HG03460 (cell line): ENCODE measurements at regions not wholly inside any gene's neighbourhood (a gene's known extent, or its start where the extent isn't known, plus 50 kb on each side); places are given as distances from the start of the nearest gene placed in this dataset.
"Not testable (repeated sequence)": the region's sequence is repeated elsewhere in the genome, so short reads cannot be mapped to it uniquely, and the experiment has no call there.

Experiments
- ATAC-seq: cut with Tn5 transposase; IDR thresholded peaks from one replicate; pipeline ENCODE4 v1.9.1; 2021; ENCODE audit not compliant: unreplicated experiment

DNA sequence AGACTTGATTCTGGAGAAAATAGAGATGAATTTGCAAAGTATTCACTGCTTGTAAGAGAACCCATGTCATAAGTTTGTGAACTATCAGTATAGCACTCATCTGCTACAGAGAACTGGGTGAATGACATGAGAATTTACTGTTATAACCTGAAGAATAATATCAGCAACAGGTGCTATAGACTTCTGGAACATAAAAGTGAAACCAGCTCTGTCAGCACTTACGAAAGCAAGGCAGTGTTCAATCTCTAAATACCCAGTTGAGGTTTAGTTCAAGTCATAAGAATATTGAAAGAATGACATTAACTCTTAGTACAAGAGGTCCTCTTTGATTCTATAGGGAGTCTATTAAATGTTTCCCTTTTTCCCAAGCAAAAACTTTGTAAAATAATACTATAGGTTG lies 232.9 kb upstream of the ANKRD50 start:
- ATAC-seq, result no peak

DNA sequence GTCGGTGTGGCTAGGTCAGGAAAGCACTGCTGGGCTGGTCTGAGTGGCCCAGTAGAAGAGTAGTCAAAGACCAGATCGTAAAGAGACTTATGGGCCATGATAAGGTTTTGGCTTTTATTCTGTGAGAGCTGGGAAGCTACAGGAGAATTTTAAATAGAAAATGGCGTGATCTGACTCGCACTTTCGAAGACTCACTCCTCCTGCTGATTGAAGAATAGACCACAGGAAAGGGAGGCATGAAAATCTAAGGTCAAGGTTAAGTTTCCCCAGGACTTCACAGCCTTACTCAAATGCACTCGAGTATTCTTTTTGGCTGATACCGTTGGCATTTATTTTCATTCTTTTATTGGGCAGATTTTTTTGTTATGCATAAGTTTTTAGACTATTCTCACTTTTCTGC lies 231.4 kb upstream of the ANKRD50 start:
- no peak for ATAC-seq

DNA sequence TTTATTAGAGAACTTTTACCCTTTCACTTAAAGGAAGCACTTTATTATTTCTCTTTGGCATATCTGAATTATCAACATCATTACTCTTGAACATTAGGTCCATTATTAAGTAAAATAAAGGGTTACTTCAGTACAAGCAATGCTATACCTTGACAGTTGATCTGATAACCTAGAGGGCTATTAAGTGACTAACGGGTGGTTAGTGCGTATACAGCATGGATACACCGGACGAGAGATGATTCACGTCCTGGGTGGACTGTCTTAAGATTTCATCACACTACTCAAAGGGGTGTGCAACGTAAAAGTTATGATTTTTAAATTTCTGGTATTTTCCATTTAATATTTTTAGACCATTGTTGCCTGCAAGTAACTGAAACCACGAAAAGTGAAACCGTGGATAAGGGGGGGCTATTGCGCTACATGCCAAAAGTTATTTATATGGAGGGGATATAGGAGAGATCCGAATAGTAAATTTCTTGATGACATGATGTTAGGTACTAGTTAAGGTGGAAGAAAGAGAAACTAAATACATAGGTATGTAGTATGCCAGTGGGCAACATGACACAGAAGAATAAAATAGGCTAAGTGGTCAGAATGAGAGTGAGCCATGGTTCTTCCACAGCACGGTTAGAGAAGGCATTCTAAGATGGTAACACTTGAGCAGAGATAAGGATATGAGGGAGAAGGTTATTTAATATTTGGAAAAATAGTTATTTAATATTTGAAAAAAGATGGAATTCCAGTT lies 230.8 kb upstream of the ANKRD50 start:
- no peak for ATAC-seq

DNA sequence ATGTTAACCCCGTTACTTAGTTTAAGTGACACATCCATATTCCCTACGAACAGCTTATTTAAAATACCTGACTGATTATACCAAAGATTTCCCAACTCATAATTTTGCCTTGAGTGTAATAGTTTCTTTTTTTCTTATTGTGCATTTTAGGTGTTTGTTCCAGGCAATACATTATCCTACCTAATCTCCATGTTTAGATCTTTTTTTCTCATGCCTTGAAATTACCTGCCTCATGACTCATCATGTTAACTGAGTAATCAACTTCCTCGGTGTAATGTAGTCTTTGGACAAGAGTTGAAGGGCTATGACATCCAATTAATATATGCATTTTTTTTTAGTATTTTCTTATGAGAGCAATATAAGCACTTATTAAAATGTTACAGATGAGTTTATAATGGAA lies 228.7 kb upstream of the ANKRD50 start:
- ATAC-seq, result no peak

DNA sequence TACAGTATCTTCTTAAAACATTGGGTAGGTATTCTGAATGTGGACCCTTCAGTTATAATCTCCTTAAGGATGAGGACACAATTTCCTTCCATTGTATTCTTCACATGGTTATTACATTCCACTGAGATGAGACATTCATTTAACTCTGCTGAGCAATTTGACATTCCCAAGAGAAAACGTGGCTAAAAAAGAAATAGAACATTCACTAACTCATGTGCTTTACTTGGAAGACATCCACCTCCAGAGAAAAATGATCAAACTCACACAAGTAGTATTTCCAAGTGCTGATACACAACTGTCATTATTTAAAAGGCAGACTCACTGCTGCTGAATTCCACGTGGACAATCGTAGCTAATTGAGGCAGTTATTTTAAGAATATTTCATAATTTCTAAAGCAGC lies 227.9 kb upstream of the ANKRD50 start:
- no peak for ATAC-seq

DNA sequence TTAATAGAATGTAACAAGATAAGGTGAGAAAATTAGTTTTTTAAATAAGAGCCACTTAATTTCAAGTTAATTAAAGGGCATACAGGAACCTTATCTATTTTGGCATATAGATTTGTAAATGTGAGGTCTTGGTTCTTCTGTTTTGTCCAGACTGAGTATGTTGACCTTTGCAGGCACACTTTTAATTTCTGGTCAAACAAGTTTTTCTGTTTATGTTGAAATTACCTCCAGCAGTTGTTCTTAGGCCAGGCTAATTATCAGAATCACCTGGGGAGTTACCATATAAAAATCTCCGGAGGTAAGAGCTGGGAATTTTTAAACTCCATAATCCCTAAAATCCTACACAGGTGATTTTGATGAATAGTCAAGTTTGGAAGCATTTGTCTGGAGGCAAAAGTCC lies 227.4 kb upstream of the ANKRD50 start:
- ATAC-seq, result no peak

DNA sequence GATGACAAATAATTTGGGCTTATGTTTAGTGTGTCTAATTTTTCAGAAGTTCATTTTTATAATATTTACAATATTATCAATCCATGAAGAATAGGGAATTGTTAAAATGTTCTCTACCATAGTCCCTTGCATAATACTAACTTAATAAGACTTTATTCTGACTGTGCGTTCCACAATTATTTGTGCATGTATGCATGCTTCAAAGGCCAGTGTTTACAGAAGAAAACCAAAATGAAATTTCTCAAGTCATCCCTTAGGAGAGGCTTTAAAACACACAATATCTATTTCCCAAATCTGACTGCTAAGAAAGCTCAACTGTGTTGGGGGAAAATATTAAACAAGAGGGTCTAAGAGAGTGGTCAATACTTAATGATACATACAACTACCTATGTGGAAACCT lies 226.3 kb upstream of the ANKRD50 start:
- no peak for ATAC-seq

DNA sequence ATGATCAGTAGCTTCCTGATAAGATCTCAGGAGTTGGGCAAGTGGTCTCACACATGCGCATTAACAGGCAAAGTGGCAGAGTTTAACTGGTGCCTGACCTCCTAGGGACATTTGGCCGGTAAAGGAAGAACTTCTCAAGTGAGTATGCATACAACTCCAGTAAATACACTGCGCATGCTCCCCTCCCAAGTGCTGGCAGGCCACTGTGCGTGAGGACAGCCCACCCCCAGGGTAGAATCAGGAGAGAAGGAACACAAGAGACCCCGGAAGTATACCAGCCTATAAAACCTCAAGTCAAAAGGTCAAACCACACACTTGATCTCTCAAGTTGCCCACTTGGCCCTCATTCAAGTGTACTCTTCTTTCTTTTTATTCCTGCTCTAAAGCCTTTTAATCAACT lies 225.5 kb upstream of the ANKRD50 start:
- ATAC-seq, result no peak

DNA sequence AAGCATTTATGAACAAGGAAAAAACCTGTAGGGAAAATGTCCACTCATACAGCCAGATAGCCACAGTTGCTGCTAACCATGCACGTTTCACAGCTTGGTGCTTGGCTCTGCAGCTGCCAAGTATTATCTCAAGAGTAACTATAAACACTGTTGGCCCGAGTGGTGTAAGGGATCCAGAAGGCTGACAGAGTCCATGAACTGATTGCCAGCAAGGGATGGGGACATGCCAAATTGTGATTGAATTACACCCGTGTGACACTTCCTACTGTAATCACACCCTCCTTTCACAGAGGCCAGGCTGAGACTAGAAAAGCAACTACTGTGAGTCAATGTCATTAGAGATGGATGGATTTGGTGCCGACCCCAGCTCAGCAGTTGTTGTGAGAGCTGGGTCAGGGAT lies 223.9 kb upstream of the ANKRD50 start:
- ATAC-seq, result no peak

DNA sequence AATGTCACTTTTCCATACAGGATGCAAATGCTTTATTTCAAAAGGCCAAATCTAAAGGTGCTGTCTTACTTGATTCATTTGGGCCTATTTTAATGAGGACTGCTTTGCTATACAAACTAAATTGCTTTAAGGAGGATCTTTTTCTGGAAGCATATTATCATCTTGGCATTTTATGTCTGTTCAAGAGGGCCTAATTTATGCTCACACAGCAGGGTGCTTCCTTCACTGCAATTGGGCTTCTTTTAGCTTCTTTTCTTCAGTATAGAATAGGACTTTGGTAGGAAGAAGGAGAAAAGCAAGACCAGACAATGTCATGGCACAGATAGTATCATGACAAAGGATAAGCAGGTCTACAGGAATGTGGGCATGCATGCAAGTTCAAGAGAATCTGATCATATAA lies 222.4 kb upstream of the ANKRD50 start:
- no peak for ATAC-seq

DNA sequence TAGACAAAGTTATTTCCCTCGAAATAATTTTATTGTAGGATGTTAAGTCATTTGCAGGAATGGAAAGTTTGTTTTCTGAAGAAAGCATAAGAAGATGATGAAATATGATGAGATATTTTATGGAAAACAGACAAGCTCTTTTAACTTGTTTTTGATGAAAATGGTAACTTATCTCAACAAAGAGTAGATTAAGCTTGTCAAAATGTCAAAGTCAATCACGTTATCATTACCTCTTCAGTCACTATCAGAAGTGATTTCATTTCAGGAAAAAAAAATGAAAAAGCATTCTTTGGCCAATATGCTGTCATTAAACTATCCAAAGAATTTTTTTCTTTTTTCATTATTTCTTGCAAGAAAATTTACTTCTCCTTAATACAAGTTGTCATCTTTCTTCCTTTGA lies 221.0 kb upstream of the ANKRD50 start:
- no peak for ATAC-seq

DNA sequence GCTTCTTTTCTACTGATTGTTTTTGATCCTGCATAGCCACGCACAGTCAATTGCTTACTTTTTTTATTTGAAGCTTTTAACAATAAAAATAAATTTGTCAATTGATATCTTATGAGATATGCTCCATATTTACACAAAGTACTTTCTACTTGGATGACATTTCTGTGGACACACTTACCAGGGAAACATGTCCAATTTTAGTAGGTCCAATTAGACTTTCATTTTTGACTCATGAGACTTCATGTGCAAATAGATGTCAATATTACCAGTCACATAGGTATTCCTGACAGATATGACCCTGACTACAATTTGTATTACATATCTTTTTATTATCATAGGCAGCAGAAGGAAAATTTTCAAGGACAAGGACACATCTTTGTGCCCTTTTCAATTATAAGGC lies 219.9 kb upstream of the ANKRD50 start:
- ATAC-seq, result no peak

DNA sequence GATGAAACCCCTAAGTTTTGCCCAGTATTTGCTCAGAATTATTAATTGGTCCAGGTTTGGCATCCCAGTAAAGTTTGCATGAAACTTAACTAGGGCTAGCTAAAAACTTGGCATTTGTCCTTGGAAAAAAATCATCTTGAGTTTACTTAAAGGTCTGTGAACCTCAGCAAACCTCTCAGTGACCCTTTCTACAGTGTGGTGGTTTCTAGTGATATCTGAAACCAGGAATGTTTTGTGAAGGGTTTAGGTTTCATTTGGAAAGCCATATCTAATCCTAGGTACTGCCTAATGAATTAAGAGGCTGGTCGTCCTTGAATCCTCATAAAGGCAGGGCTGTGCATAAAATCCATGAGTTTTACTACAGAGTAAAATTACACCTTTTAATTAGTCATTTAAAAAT lies 218.5 kb upstream of the ANKRD50 start:
- ATAC-seq, result no peak

DNA sequence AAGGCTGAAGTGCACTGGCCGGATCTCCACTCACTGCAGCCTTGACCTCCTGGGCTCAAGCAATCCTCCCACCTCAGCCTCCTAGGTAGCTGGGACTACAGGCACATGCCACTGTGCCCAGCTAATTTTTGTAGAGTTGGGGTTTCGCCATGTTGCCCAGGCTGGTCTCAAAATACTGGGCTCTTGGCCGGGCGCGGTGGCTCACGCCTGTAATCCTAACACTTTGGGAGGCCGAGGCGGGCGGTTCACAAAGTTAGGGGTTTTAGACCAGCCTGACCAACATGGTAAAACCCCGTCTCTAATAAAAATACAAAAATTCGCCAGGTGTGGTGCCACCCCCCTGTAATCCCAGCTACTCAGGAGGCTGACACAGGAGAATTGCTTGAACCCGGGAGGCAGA lies 210.2 kb upstream of the ANKRD50 start:
- ATAC-seq, result not testable (repeated sequence)

DNA sequence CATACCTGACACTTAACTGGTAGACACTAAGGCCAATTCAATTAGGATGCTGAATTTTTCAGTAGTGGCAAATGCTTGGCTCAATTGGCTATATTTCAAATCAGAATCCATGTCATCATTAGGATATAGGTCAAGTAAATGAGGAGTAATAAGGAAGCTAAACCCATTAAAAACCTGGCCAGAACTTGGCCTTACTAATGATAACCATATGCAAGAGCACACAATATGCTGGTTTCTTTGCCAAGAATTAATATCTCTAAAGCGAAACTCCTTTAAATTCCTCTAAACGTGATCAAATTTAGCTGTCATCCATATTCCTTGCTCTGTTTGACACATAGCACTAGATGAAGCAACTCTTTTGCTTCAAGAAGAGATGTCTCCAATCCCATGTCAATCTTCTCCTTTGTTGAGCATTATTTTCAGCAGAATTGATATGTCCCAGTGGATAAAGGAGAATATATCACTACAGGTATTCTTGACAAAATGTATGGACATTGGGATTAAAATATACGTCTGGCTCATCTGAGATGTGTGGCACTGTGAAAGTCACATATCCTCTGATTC lies 206.1 kb upstream of the ANKRD50 start:
- no peak for ATAC-seq

DNA sequence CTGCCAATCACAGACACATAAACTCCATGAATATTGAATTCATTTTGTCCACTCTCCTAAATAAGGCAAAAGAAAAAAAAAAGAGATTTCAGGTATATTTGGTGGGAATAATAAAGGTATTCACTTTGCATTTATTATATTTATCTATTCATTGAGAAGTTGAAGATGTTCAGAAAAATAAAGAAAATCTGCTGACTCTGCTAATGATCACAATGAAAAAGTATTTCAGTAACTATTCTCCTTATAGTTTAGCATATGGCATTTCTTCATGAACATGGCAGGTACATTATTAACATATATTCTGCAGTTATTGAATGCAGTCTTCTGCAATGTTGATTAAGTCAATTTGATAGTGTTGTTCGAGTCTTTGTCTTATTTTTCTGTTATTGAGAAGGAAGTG lies 202.5 kb upstream of the ANKRD50 start:
- no peak for ATAC-seq

DNA sequence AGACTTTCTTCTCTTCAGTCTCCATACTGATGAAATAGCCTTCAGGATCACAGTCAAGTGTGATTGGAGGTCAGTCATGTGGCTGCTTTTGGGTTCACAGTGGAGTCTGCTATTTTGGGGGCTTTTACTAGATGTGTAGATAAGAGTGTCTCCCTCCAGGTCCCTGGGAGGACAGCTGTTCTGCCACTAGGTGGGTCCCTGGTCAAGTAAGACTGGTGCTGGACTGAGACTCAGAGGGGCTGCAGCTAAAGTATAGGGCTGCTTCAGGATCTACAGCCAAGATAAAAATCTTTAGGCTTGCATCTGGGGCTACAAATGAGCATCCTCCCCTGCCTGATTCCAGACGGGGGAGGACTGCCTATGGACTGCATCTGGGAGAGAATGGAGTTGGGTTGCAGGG lies 200.7 kb upstream of the ANKRD50 start:
- ATAC-seq, result no peak

DNA sequence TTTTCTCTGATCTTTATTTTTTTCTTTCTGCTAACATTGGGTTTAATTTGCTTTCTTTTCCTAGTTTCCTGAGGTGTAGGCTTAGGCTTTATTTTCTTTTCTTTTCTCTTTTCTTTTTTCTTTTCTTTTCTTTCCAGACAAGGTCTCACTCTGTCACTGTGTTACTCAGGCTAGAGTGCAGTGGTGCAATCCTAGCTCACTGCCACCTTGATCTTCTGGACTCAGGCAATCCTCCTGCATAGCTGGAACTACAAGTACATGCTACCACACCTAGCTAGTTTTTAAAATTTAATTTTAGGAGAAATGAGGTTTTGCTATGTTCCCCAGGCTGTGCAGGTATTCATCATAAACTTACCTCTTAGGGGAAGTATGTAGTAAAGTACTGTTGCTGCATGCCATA lies 197.8 kb upstream of the ANKRD50 start:
- no peak for ATAC-seq

DNA sequence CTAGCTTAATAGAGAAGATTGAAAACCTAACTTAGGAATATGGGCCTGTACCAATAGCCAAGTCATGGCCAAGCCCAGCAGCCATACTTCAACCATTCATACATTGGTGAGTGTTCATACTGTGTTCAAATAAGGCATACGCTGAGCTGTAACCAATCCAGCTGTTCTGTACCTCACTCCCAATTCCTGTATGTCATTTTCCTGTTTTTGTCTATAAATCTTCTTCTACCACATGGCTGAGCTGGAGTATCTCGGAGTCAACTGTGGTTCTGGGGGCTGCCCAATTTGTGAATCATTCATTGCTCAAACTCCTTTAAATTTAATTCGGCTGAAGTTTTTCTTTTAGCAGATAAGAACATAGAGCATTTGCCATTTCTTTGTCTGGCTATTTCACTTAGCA lies 195.3 kb upstream of the ANKRD50 start:
- ATAC-seq, result no peak

DNA sequence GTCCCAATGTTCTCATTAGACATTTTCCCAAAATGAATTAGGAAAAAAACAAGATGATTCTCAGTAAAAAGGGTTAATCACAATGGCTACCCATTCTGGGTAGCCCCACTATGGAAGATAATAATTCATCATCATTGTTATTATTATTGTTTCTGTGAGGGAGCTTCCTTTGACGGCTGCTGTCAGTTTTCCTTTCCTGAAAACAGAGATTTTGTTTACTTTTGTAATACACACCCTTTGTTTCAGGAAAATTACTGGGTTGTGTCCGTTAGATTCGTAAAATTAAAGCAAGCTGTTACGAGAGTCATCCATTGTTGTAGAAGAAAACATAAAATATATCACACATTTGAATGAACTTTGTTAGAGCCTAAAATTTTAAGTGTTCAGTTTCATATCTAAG lies 192.9 kb upstream of the ANKRD50 start:
- no peak for ATAC-seq

DNA sequence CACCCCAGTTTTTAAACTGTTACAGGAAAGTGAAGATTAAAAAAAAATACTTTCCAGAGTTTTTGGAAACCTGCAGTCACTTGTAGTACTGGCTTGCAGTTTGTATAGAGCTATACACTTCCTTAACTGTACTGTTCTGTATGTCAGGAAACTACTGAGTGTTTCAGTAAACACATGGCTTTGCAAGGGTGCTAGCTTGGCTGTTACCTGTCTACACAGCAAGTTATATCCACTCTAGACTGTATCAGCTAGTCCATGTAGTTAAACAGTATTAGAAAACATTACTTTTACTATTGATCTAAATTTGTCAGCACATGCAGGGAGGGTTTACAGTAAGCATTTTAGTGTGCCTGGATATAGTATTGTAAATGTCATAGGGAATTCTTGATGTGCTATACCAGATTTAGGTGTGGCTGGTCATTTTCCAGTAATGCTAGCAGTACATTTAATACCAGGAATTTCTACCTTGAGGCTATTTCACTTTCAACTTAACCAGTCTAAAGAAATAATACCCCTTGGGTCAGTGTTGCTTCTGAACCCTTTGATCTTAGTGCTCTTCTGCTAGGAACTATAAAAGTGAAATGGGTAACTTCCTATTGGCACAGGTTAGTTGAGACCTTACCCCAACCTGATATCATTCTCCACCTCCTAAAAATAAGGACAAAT lies 192.3 kb upstream of the ANKRD50 start:
- ATAC-seq, result no peak

DNA sequence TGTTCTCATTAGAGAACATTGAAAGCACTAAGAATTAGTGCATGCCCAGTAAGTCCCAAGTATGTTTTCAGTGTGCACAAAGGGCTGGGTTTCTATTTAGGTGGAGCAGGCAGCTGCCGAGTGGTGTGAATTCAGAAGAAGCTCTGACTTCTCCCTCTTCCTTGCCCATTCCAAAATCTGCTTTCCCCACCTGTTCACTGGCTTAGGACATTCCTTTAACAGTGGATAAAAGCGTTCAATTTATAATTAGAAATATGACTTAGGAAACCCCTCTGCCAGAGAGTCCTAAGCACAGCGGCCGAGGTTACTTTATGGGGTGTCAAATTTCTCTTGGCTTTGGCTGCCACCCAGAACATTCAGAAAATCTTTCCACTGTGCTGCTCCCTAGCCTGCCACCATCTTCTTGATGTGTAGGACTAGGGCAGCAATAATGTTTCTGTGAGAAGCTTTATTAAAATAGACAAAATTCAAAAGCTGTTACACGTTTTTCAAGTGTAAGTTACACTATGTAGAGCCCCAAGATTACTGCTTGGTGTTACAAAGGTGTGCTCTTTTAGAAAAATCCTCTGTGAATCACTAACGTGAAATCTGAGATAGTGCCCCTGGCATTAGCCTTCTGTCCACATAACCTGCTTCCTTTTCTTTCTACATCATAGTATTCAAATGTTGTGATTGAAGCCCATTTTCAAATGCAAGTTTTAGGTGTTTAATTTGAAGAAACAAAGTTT lies 191.6 kb upstream of the ANKRD50 start:
- ATAC-seq, result no peak
